CD14-positive monocyte (primary cell): ENCODE measurements at regions not wholly inside any gene's neighbourhood (a gene's known extent, or its start where the extent isn't known, plus 50 kb on each side); places are given as distances from the start of the nearest gene placed in this dataset.
"Not testable (repeated sequence)": the region's sequence is repeated elsewhere in the genome, so short reads cannot be mapped to it uniquely, and the experiment has no call there.

Experiments
- DNase-seq, 3 donors: peaks; one replicate each; pipeline ENCODE4 v3.0.0-alpha.2; 2011 to 2022
- H2AFZ ChIP-seq: 2 replicates; pipeline ENCODE4 v1.6.0; 2012; ENCODE audit warnings: mild to moderate bottlenecking, low read depth, low read length, inconsistent platforms; ENCODE audit not compliant: insufficient read depth, poor library complexity, severe bottlenecking
- H3K27ac ChIP-seq, 2 donors: 1 replicate in 1 of 2; 2 replicates in 1 of 2; pipeline ENCODE4 v1.5.1; 2012 to 2013; ENCODE audit warnings: low read length in 2 of 2, control low read depth in 1 of 2, inconsistent platforms in 1 of 2, low read depth in 1 of 2, mild to moderate bottlenecking in 1 of 2
- H3K27me3 ChIP-seq, 2 donors: one replicate each; pipeline versions ENCODE4 v1.6.0 to v1.6.1; 2011 to 2013; ENCODE audit warnings: low read length in 2 of 2; ENCODE audit not compliant: control insufficient read depth in 2 of 2, insufficient read depth in 2 of 2
- H3K36me3 ChIP-seq, 2 donors: replicated peaks in 1 of 2; 1 replicate in 1 of 2; 2 replicates in 1 of 2; pipeline versions ENCODE4 v1.5.1 to v1.6.1; 2012 to 2013; ENCODE audit warnings: low read length in 2 of 2, control low read depth in 1 of 2, inconsistent platforms in 1 of 2, mild to moderate bottlenecking in 1 of 2; ENCODE audit not compliant: insufficient read depth in 2 of 2, control insufficient read depth in 1 of 2
- H3K4me1 ChIP-seq, 2 donors: 1 replicate in 1 of 2; 2 replicates in 1 of 2; pipeline versions ENCODE4 v1.5.1 to v1.6.1; 2012 to 2013; ENCODE audit warnings: low read length in 2 of 2, control low read depth in 1 of 2, inconsistent platforms in 1 of 2, mild to moderate bottlenecking in 1 of 2, moderate library complexity in 1 of 2; ENCODE audit not compliant: insufficient read depth in 2 of 2, control insufficient read depth in 1 of 2
- H3K4me2 ChIP-seq: replicated peaks from 2 replicates; pipeline ENCODE3; 2012; ENCODE audit warnings: low read length, moderate library complexity, mild to moderate bottlenecking; ENCODE audit not compliant: poor library complexity, severe bottlenecking; ENCODE audit errors: extremely low read depth
- H3K4me3 ChIP-seq, 3 experiments: fragments of 200-600 bp in 1 of 3; sonication (generic) in 1 of 3; replicated peaks in 1 of 3; 1 replicate in 2 of 3; 2 replicates in 1 of 3; pipeline ENCODE4 v1.5.1; 2011 to 2013; ENCODE audit warnings: low read length in 3 of 3, mild to moderate bottlenecking in 3 of 3, control low read depth in 2 of 3, low read depth in 2 of 3, inconsistent platforms in 1 of 3, moderate library complexity in 1 of 3
- H3K79me2 ChIP-seq: 2 replicates; pipeline ENCODE4 v1.6.0; 2012; ENCODE audit warnings: mild to moderate bottlenecking, control low read depth, inconsistent platforms, low read length, moderate library complexity; ENCODE audit not compliant: insufficient read depth
- H3K9ac ChIP-seq: 2 replicates; pipeline ENCODE4 v1.6.0; 2017; ENCODE audit warnings: low read length, mild to moderate bottlenecking; ENCODE audit not compliant: insufficient read depth, poor library complexity, severe bottlenecking
- H3K9me3 ChIP-seq, 2 donors: replicated peaks in 1 of 2; 1 replicate in 1 of 2; 2 replicates in 1 of 2; pipeline versions ENCODE4 v1.5.1 to v1.6.1; 2012 to 2013; ENCODE audit warnings: low read length in 2 of 2, control low read depth in 1 of 2; ENCODE audit not compliant: control insufficient read depth in 1 of 2, insufficient read depth in 1 of 2
- H4K20me1 ChIP-seq: 2 replicates; pipeline ENCODE4 v1.6.0; 2012; ENCODE audit warnings: mild to moderate bottlenecking, low read length, control low read depth, moderate library complexity; ENCODE audit not compliant: insufficient read depth
- H3K27ac Mint-ChIP-seq, 7 donors: one replicate each; pipeline ENCODE4 v1.8.0; 2020; ENCODE audit warnings: mild to moderate bottlenecking in 7 of 7, mixed read lengths in 7 of 7, moderate library complexity in 6 of 7, inconsistent platforms in 2 of 7
- H3K27me3 Mint-ChIP-seq, 3 donors: one replicate each; pipeline ENCODE4 v1.8.0; 2021 to 2022; ENCODE audit warnings: low read depth in 3 of 3, mild to moderate bottlenecking in 3 of 3, mixed read lengths in 3 of 3, moderate library complexity in 3 of 3, inconsistent platforms in 1 of 3
- H3K36me3 Mint-ChIP-seq, 2 donors: one replicate each; pipeline ENCODE4 v1.8.0; 2020; ENCODE audit warnings: mixed read lengths in 2 of 2, inconsistent platforms in 1 of 2, mild to moderate bottlenecking in 1 of 2
- H3K4me1 Mint-ChIP-seq: one replicate; pipeline ENCODE4 v1.8.0; 2020; ENCODE audit warnings: mild to moderate bottlenecking, mixed read lengths
- H3K4me3 Mint-ChIP-seq, 2 donors: one replicate each; pipeline ENCODE4 v1.8.0; 2020; ENCODE audit warnings: mild to moderate bottlenecking in 2 of 2, mixed read lengths in 2 of 2, moderate library complexity in 1 of 2
- H3K9me3 Mint-ChIP-seq, 7 donors: one replicate each; pipeline ENCODE4 v1.8.0; 2020 to 2022; ENCODE audit warnings: mixed read lengths in 7 of 7, mild to moderate bottlenecking in 6 of 7, moderate library complexity in 6 of 7, inconsistent platforms in 2 of 7
- CTCF ChIP-seq: fragments of 200-600 bp; IDR thresholded peaks from one replicate; pipeline ENCODE4 v1.8.0; 2022; ENCODE audit warnings: antibody characterized with exemption, mild to moderate bottlenecking
- WGBS: methylation state at CpG from one replicate; pipeline ENCODE4 v1.1.5; 2013; ENCODE audit warnings: missing lambda C conversion rate; ENCODE audit not compliant: insufficient coverage; 5-methylcytosine and 5-hydroxymethylcytosine counted together
- intact Hi-C, 2 donors: fragments of 100-400 bp; cut with micrococcal nuclease; formaldehyde crosslinking; loops; one replicate each; pipeline versions ENCODE4 v1.15.0 to v1.15.1; 2023

- Histone ChIP-seq H3K9me3 (peaks cover 3 to 4% of the 10 kb centered on the region in 2 donors), H3K4me2 (no peak overlapping the region), H3K27me3 (no peaks in the 10 kb centered on the region), H3K4me3 (no peak overlapping the region), H3K4me1 (no peaks in the 10 kb centered on the region), H4K20me1 (no peaks in the 10 kb centered on the region), H2AFZ (no peak overlapping the region), H3K9ac (no peak overlapping the region), H3K79me2 (no peaks in the 10 kb centered on the region), H3K36me3 (no peaks in the 10 kb centered on the region), H3K27ac (no peak overlapping the region)
- Mint-ChIP-seq H3K36me3 (no peaks in the 10 kb centered on the region), H3K4me3 (no peak overlapping the region), H3K27ac (no peak overlapping the region), H3K9me3 (peaks cover 0 to 4% (median 0%) of the 10 kb centered on the region in 7 donors), H3K27me3 (no peaks in the 10 kb centered on the region), H3K4me1 (no peaks in the 10 kb centered on the region)
- intact Hi-C loops, result no loop called here
- no peak for DNase-seq
- no peak for TF ChIP-seq CTCF
- no CpG with 5 or more reads among the region's 2 CpGs for WGBS
These were observed 80.0 kb upstream of the PCDH20 start for GRCh38 chr13:61495648-61496047.

DNA sequence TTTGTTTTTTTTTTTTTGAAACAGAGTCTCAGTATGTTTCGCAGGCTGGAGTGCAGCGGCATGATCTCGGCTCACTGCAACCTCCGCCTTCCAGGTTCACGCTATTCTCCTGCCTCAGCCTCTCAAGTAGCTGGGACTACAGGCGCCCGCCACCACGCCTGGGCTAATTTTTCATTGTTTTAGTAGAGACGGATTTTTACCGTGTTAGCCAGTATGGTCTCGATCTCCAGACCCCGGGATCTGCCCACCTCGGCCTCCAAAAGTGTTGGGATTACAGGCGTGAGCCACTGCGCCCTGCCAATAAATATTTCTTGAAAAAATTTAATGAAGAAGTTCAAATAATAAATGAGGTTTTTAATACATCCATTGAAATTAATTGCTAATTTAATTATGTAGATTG, 77.9 kb upstream of the PCDH20 start:
- H3K27me3 Mint-ChIP-seq, H4K20me1 ChIP-seq, H3K27ac ChIP-seq, H3K79me2 ChIP-seq, H3K4me2 ChIP-seq, H3K36me3 ChIP-seq, DNase-seq, H3K9me3 Mint-ChIP-seq, H2AFZ ChIP-seq, H3K27ac Mint-ChIP-seq, intact Hi-C loops, H3K4me3 ChIP-seq, H3K4me1 ChIP-seq, H3K4me3 Mint-ChIP-seq, H3K9ac ChIP-seq, H3K27me3 ChIP-seq, H3K9me3 ChIP-seq, H3K36me3 Mint-ChIP-seq, H3K4me1 Mint-ChIP-seq: not testable (repeated sequence)
- WGBS, result 98% methylated on average over 8 of the region's 15 CpGs
